Duodenal mucosa (tissue), 2 donors: ENCODE measurements at regions not wholly inside any gene's neighbourhood (a gene's known extent, or its start where the extent isn't known, plus 50 kb on each side); places are given as distances from the start of the nearest gene placed in this dataset.
"Not testable (repeated sequence)": the region's sequence is repeated elsewhere in the genome, so short reads cannot be mapped to it uniquely, and the experiment has no call there.

Source experiments
- H3K27ac ChIP-seq: one replicate; pipeline ENCODE4 v1.7.0; 2013; ENCODE audit warnings: low read depth, low read length
- H3K27me3 ChIP-seq, 2 donors: one replicate each; pipeline ENCODE4 v1.7.0; 2013; ENCODE audit warnings: low read length in 2 of 2, control low read depth in 1 of 2; ENCODE audit not compliant: insufficient read depth in 2 of 2, control insufficient read depth in 1 of 2
- H3K36me3 ChIP-seq, 2 donors: one replicate each; pipeline ENCODE4 v1.7.0; 2013; ENCODE audit warnings: low read length in 2 of 2, control low read depth in 1 of 2; ENCODE audit not compliant: insufficient read depth in 2 of 2, control insufficient read depth in 1 of 2
- H3K4me1 ChIP-seq, 2 donors: one replicate each; pipeline ENCODE4 v1.7.0; 2013; ENCODE audit warnings: low read length in 2 of 2, control low read depth in 1 of 2; ENCODE audit not compliant: insufficient read depth in 2 of 2, control insufficient read depth in 1 of 2
- H3K4me3 ChIP-seq, 2 donors: one replicate each; pipeline ENCODE4 v1.7.0; 2013; ENCODE audit warnings: low read length in 2 of 2, low read depth in 1 of 2
- H3K9ac ChIP-seq, 2 donors: one replicate each; pipeline ENCODE4 v1.7.0; 2013; ENCODE audit warnings: low read length in 2 of 2, low read depth in 1 of 2
- H3K9me3 ChIP-seq, 2 donors: one replicate each; pipeline ENCODE4 v1.7.0; 2013; ENCODE audit warnings: low read length in 2 of 2, control low read depth in 1 of 2; ENCODE audit not compliant: control insufficient read depth in 1 of 2

GRCh38 chrY:12438823-12439222 is 262.2 kb upstream of the USP9Y start:
- not testable (repeated sequence) for H3K4me3 ChIP-seq, H3K4me1 ChIP-seq, H3K36me3 ChIP-seq

GRCh38 chrY:12444200-12444599 is 256.8 kb upstream of the USP9Y start:
- no peaks in the 10 kb centered on the region for H3K9me3 ChIP-seq
- H3K27ac ChIP-seq: no peak overlapping the region

More at GRCh38 chrY:12438823-12439222, 262.2 kb upstream of the USP9Y start:
- not testable (repeated sequence) for H3K9me3 ChIP-seq, H3K27ac ChIP-seq, H3K9ac ChIP-seq, H3K27me3 ChIP-seq

GRCh38 chrY:12446486-12447265 is 254.4 kb upstream of the USP9Y start:
- not testable (repeated sequence) for H3K27me3 ChIP-seq, H3K4me3 ChIP-seq, H3K9ac ChIP-seq, H3K27ac ChIP-seq, H3K9me3 ChIP-seq, H3K4me1 ChIP-seq, H3K36me3 ChIP-seq

More at GRCh38 chrY:12444200-12444599, 256.8 kb upstream of the USP9Y start:
- Histone ChIP-seq H3K36me3 (no peaks in the 10 kb centered on the region), H3K27me3 (no peaks in the 10 kb centered on the region), H3K4me3 (no peak overlapping the region), H3K4me1 (no peaks in the 10 kb centered on the region), H3K9ac (no peak overlapping the region)

GRCh38 chrY:12448561-12448960 is 252.5 kb upstream of the USP9Y start:
- not testable (repeated sequence) for H3K36me3 ChIP-seq, H3K27me3 ChIP-seq, H3K27ac ChIP-seq, H3K9me3 ChIP-seq, H3K4me1 ChIP-seq, H3K4me3 ChIP-seq, H3K9ac ChIP-seq

GRCh38 chrY:12453318-12453717 is 247.7 kb upstream of the USP9Y start:
- not testable (repeated sequence) for H3K4me3 ChIP-seq, H3K9ac ChIP-seq, H3K9me3 ChIP-seq, H3K4me1 ChIP-seq, H3K36me3 ChIP-seq, H3K27me3 ChIP-seq, H3K27ac ChIP-seq

GRCh38 chrY:12459965-12460364 is 241.1 kb upstream of the USP9Y start:
- no peak overlapping the region for H3K9ac ChIP-seq
- H3K9me3 ChIP-seq: no peaks in the 10 kb centered on the region
- H3K36me3 ChIP-seq: no peaks in the 10 kb centered on the region
- no peaks in the 10 kb centered on the region for H3K27me3 ChIP-seq
- no peaks in the 10 kb centered on the region for H3K4me1 ChIP-seq
- no peak overlapping the region for H3K27ac ChIP-seq
- no peak overlapping the region for H3K4me3 ChIP-seq

- Histone ChIP-seq H3K4me1 (no peaks in the 10 kb centered on the region), H3K27me3 (no peaks in the 10 kb centered on the region), H3K36me3 (no peaks in the 10 kb centered on the region), H3K4me3 (no peak overlapping the region), H3K27ac (no peak overlapping the region), H3K9me3 (peaks cover 0 to 4% of the 10 kb centered on the region in 2 donors), H3K9ac (no peak overlapping the region)
Observed at GRCh38 chrY:12464155-12464554, 236.9 kb upstream of the USP9Y start.

- no peak overlapping the region for H3K9ac ChIP-seq
- H3K27me3 ChIP-seq: no peaks in the 10 kb centered on the region
- H3K27ac ChIP-seq: no peak overlapping the region
- H3K9me3 ChIP-seq: peaks cover 0 to 5% of the 10 kb centered on the region in 2 donors
- H3K4me3 ChIP-seq: no peak overlapping the region
- H3K36me3 ChIP-seq: no peaks in the 10 kb centered on the region
- no peaks in the 10 kb centered on the region for H3K4me1 ChIP-seq
Observed at GRCh38 chrY:12465706-12466105, 235.3 kb upstream of the USP9Y start.

- Histone ChIP-seq H3K9me3 (peaks cover 0 to 5% of the 10 kb centered on the region in 2 donors), H3K9ac (no peak overlapping the region), H3K27ac (no peak overlapping the region), H3K27me3 (no peaks in the 10 kb centered on the region), H3K36me3 (no peaks in the 10 kb centered on the region), H3K4me1 (no peaks in the 10 kb centered on the region), H3K4me3 (no peak overlapping the region)
Observed at GRCh38 chrY:12469081-12469480, 231.9 kb upstream of the USP9Y start.

GRCh38 chrY:12474472-12474871 is 226.6 kb upstream of the USP9Y start:
- H3K9me3 ChIP-seq: no peaks in the 10 kb centered on the region
- no peaks in the 10 kb centered on the region for H3K27me3 ChIP-seq
- H3K4me1 ChIP-seq: no peaks in the 10 kb centered on the region
- H3K9ac ChIP-seq: no peak overlapping the region
- H3K27ac ChIP-seq: no peak overlapping the region
- H3K36me3 ChIP-seq: no peaks in the 10 kb centered on the region
- no peak overlapping the region for H3K4me3 ChIP-seq
